ENCODE measurements at regions not wholly inside any gene's neighbourhood (a gene's known extent, or its start where the extent isn't known, plus 50 kb on each side); places are given as distances from the start of the nearest gene placed in this dataset.

- TF ChIP-seq CTCF (IDR thresholded peaks at IDR 0.05; ENCODE audit: low read depth, low read length) = no peak
- no peak for TF ChIP-seq POLR2A (IDR thresholded peaks at IDR 0.05; ENCODE audit: extremely low read depth, insufficient read length)
- TF ChIP-seq MYC (IDR thresholded peaks at IDR 0.05; ENCODE audit: low read depth, low read length) = no peak
These were observed 561.8 kb upstream of the MDFIC2 start for GRCh38 chr3:70874196-70874595.

Data from NB4 (cell line).